Trophoblast cell (in vitro differentiated cells and primary cell): ENCODE measurements at regions not wholly inside any gene's neighbourhood (a gene's known extent, or its start where the extent isn't known, plus 50 kb on each side); places are given as distances from the start of the nearest gene placed in this dataset.

ENCODE experiments used
- DNase-seq, 2 donors: peaks; one replicate each; pipeline ENCODE4 v3.0.0-alpha.2; 2016
- H2AFZ ChIP-seq: 2 replicates; pipeline ENCODE4 v1.6.1; 2013; ENCODE audit warnings: low read length, moderate library complexity, mild to moderate bottlenecking; ENCODE audit not compliant: insufficient read depth, poor library complexity
- H2AK5ac ChIP-seq: 2 replicates; pipeline ENCODE4 v1.6.1; 2013; ENCODE audit warnings: mild to moderate bottlenecking, low read length
- H2BK120ac ChIP-seq: 2 replicates; pipeline ENCODE4 v1.6.1; 2013; ENCODE audit warnings: low read length, mild to moderate bottlenecking, moderate library complexity; ENCODE audit not compliant: insufficient read depth, poor library complexity
- H2BK12ac ChIP-seq: 2 replicates; pipeline ENCODE4 v1.6.1; 2013; ENCODE audit warnings: mild to moderate bottlenecking, low read length, moderate library complexity
- H2BK5ac ChIP-seq: 2 replicates; pipeline ENCODE4 v1.6.1; 2013; ENCODE audit warnings: low read length, low read depth, moderate library complexity, mild to moderate bottlenecking; ENCODE audit not compliant: poor library complexity
- H3K14ac ChIP-seq: 2 replicates; pipeline ENCODE4 v1.6.1; 2013; ENCODE audit warnings: mild to moderate bottlenecking, low read length
- H3K18ac ChIP-seq: 2 replicates; pipeline ENCODE4 v1.6.1; 2013; ENCODE audit warnings: mild to moderate bottlenecking, low read length
- H3K23ac ChIP-seq: 2 replicates; pipeline ENCODE4 v1.6.1; 2013; ENCODE audit warnings: low read length
- H3K27ac ChIP-seq: 2 replicates; pipeline ENCODE4 v1.5.1; 2013; ENCODE audit warnings: low read depth, mild to moderate bottlenecking, inconsistent platforms, low read length, moderate library complexity
- H3K27me3 ChIP-seq: 2 replicates; pipeline ENCODE4 v1.6.1; 2013; ENCODE audit warnings: inconsistent platforms, mild to moderate bottlenecking, low read length, moderate library complexity; ENCODE audit not compliant: insufficient read depth
- H3K36me3 ChIP-seq, 2 experiments: 1 replicate in 1 of 2; 2 replicates in 1 of 2; pipeline ENCODE4 v1.6.1; 2013; ENCODE audit warnings: low read length in 2 of 2, mild to moderate bottlenecking in 2 of 2, moderate library complexity in 1 of 2; ENCODE audit not compliant: insufficient read depth in 2 of 2, control insufficient read depth in 1 of 2
- H3K4ac ChIP-seq: 2 replicates; pipeline ENCODE4 v1.6.1; 2013; ENCODE audit warnings: low read depth, mild to moderate bottlenecking, low read length, moderate library complexity
- H3K4me1 ChIP-seq, 2 experiments: 1 replicate in 1 of 2; 2 replicates in 1 of 2; pipeline ENCODE4 v1.6.1; 2013; ENCODE audit warnings: low read length in 2 of 2, mild to moderate bottlenecking in 2 of 2, moderate library complexity in 1 of 2; ENCODE audit not compliant: insufficient read depth in 2 of 2, control insufficient read depth in 1 of 2
- H3K4me2 ChIP-seq: 2 replicates; pipeline ENCODE4 v1.6.1; 2013; ENCODE audit warnings: inconsistent platforms, mild to moderate bottlenecking, low read length, moderate library complexity
- H3K4me3 ChIP-seq: 2 replicates; pipeline ENCODE4 v1.5.1; 2013; ENCODE audit warnings: mild to moderate bottlenecking, low read depth, low read length, inconsistent platforms
- H3K79me1 ChIP-seq: one replicate; pipeline ENCODE4 v1.6.1; 2013; ENCODE audit warnings: low read length
- H3K79me2 ChIP-seq: 2 replicates; pipeline ENCODE4 v1.6.1; 2013; ENCODE audit warnings: low read length, mild to moderate bottlenecking; ENCODE audit not compliant: control insufficient read depth, insufficient read depth, poor library complexity
- H3K9ac ChIP-seq: 2 replicates; pipeline ENCODE4 v1.6.1; 2013; ENCODE audit warnings: mild to moderate bottlenecking, low read length
- H3K9me3 ChIP-seq: 2 replicates; pipeline ENCODE4 v1.6.1; 2013; ENCODE audit warnings: low read depth, mild to moderate bottlenecking, control low read depth, inconsistent platforms, low read length; ENCODE audit not compliant: insufficient read depth
- H4K12ac ChIP-seq: 2 replicates; pipeline ENCODE4 v1.6.1; 2013; ENCODE audit warnings: low read depth, mild to moderate bottlenecking, low read length, moderate library complexity
- H4K8ac ChIP-seq: 2 replicates; pipeline ENCODE4 v1.6.1; 2013; ENCODE audit warnings: low read depth, mild to moderate bottlenecking, low read length, moderate library complexity
- H4K91ac ChIP-seq: one replicate; pipeline ENCODE4 v1.6.1; 2013; ENCODE audit warnings: low read depth, mild to moderate bottlenecking, low read length, moderate library complexity
- WGBS: extraction: QIAGEN DNeasy Blood & Tissue Kit; methylation state at CpG from one replicate; pipeline ENCODE4 v1.1.7; 2013; ENCODE audit warnings: missing lambda C conversion rate; ENCODE audit not compliant: insufficient read length, insufficient coverage; ENCODE audit errors: extremely low coverage; 5-methylcytosine and 5-hydroxymethylcytosine counted together

DNA sequence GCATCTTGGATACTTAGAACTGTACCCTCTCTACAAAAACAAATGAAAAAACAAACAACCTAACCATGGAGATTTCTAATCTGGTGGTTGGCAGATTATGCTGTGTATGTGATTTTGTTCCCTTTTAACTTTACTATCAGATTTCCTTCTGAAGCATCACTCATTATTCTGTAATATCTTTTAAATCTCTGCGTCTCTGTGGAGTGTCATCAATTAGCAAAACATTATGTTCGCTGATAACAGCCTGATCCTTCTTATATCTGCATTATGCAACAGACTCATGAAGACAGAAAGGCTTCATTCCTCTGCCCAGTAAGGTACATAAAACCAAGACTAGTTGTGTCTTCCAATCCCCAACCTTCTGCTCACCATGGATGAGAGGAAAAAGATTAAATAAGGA is 110.3 kb upstream of the PDE5A start:
- Histone ChIP-seq H3K36me3 (no peaks in the 10 kb centered on the region), H2BK120ac (no peak overlapping the region), H2AFZ (no peak overlapping the region), H3K79me1 (no peaks in the 10 kb centered on the region), H3K18ac (no peak overlapping the region), H3K27me3 (no peaks in the 10 kb centered on the region), H3K14ac (no peak overlapping the region), H3K4ac (no peak overlapping the region), H4K8ac (no peak overlapping the region), H4K91ac (no peak overlapping the region), H3K4me2 (no peak overlapping the region), H3K27ac (no peak overlapping the region), H2BK12ac (no peak overlapping the region), H2BK5ac (no peak overlapping the region), H3K9me3 (no peaks in the 10 kb centered on the region), H3K4me1 (no peaks in the 10 kb centered on the region), H4K12ac (no peak overlapping the region), H3K9ac (no peak overlapping the region), H3K23ac (no peak overlapping the region), H2AK5ac (no peak overlapping the region), H3K4me3 (no peak overlapping the region), H3K79me2 (no peaks in the 10 kb centered on the region)
- DNase-seq = no peak
- WGBS = no CpG with 5 or more reads among the region's 2 CpGs

DNA sequence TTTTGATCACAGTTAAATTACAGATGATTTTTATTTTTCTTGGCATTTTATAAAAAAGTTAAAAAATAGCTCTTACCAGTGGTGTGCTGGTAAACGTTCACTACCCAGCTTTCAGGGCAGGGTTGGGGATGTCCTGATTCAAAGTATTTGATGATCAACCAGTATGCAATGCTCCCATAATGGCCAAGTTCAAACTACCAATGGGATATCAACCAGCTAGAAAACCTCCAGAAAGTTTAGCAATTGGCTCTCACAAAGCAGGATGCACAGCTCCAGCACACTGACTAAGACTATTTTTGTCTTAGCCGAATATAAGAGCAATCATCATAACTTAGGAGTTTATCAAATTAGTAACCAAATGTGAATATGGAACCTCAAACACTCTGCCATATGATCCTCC is 108.0 kb upstream of the PDE5A start:
- Histone ChIP-seq H4K12ac (no peak overlapping the region), H3K4me3 (no peak overlapping the region), H3K9ac (no peak overlapping the region), H3K14ac (no peak overlapping the region), H3K18ac (no peak overlapping the region), H3K9me3 (no peaks in the 10 kb centered on the region), H3K79me2 (no peaks in the 10 kb centered on the region), H3K79me1 (no peaks in the 10 kb centered on the region), H3K23ac (no peak overlapping the region), H3K36me3 (no peaks in the 10 kb centered on the region), H2AK5ac (no peak overlapping the region), H3K27ac (no peak overlapping the region), H2BK120ac (no peak overlapping the region), H3K4ac (no peak overlapping the region), H4K8ac (no peak overlapping the region), H4K91ac (no peak overlapping the region), H2BK12ac (no peak overlapping the region), H2BK5ac (no peak overlapping the region), H3K4me1 (no peaks in the 10 kb centered on the region), H3K4me2 (no peak overlapping the region), H3K27me3 (no peaks in the 10 kb centered on the region), H2AFZ (no peak overlapping the region)
- no peak for DNase-seq
- no CpG with 5 or more reads among the region's 2 CpGs for WGBS

DNA sequence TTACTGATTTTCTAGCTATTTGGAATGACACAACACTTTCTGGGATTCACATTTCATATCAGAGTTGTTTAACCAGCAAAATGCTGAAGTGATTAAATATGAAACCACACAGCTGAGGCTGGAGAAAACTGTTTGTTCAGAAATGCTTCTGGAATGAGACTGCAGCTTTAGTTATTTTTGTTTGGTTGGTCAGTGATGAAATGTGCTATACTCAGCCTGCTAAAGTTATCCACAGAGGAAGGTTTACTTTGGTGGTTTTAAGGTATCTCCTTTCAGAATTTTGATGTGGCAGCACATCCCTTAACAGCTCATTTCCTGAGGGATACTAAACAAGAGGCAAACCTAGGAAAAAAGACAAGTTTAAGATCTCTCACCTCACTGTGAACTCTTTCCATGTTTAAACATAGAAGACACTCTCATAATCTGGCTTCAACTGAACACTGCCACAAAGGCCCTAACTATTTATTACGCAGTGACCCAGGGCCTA is 106.6 kb upstream of the PDE5A start:
- H3K36me3 ChIP-seq = no peaks in the 10 kb centered on the region

DNA sequence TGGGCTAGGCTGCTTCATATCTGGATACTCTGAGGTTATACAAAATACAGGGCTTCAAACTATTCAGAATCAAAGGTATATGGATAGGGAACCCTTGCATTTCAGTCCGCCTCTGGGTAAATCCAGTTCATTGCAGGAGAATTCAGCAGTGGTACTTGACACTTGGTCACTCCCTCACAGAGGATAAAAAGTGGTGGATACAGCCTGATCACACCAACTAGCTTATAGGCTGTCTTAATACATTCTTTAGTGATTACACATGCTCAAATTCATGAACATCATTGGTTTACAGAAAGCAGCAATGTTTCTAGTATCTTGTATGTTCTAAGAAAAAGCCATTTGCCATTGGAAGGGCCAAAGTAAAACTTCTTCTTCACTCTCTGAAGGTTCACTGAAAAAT is 104.8 kb upstream of the PDE5A start:
- no peaks in the 10 kb centered on the region for H3K4me1 ChIP-seq
- H2AK5ac ChIP-seq = no peak overlapping the region
- no peak overlapping the region for H3K18ac ChIP-seq
- no peak overlapping the region for H2BK120ac ChIP-seq
- no peak overlapping the region for H2AFZ ChIP-seq
- no peak overlapping the region for H3K9ac ChIP-seq
- H3K79me2 ChIP-seq = no peaks in the 10 kb centered on the region
- no peaks in the 10 kb centered on the region for H3K79me1 ChIP-seq
- no peak overlapping the region for H2BK12ac ChIP-seq
- no peak overlapping the region for H4K12ac ChIP-seq
- no peak overlapping the region for H3K14ac ChIP-seq
- H3K4ac ChIP-seq = no peak overlapping the region
- DNase-seq = no peak
- H3K27ac ChIP-seq = no peak overlapping the region
- no CpG with 5 or more reads among the region's 1 CpG for WGBS
- no peaks in the 10 kb centered on the region for H3K27me3 ChIP-seq
- H3K9me3 ChIP-seq = no peaks in the 10 kb centered on the region
- H3K4me3 ChIP-seq = no peak overlapping the region
- no peak overlapping the region for H3K4me2 ChIP-seq
- H2BK5ac ChIP-seq = no peak overlapping the region
- no peak overlapping the region for H4K8ac ChIP-seq
- H3K23ac ChIP-seq = no peak overlapping the region
- no peak overlapping the region for H4K91ac ChIP-seq
- H3K36me3 ChIP-seq = no peaks in the 10 kb centered on the region

More for the DNA sequence above, 106.6 kb upstream of the PDE5A start:
- no peaks in the 10 kb centered on the region for H3K9me3 ChIP-seq
- no peak overlapping the region for H2AFZ ChIP-seq
- no peak overlapping the region for H2BK120ac ChIP-seq
- no peak overlapping the region for H4K91ac ChIP-seq
- H3K18ac ChIP-seq = no peak overlapping the region
- no peak overlapping the region for H3K4me3 ChIP-seq
- no peak overlapping the region for H2BK12ac ChIP-seq
- no peaks in the 10 kb centered on the region for H3K27me3 ChIP-seq
- no peak overlapping the region for H3K14ac ChIP-seq
- no peaks in the 10 kb centered on the region for H3K79me2 ChIP-seq
- H3K9ac ChIP-seq = no peak overlapping the region
- H3K4ac ChIP-seq = no peak overlapping the region
- H3K23ac ChIP-seq = no peak overlapping the region
- no peak overlapping the region for H3K27ac ChIP-seq
- DNase-seq = no peak
- H3K4me2 ChIP-seq = no peak overlapping the region
- no peak overlapping the region for H2BK5ac ChIP-seq
- H4K8ac ChIP-seq = no peak overlapping the region
- no peak overlapping the region for H2AK5ac ChIP-seq
- no peak overlapping the region for H4K12ac ChIP-seq
- WGBS = no CpG with 5 or more reads among the region's 1 CpG
- H3K4me1 ChIP-seq = no peaks in the 10 kb centered on the region
- no peaks in the 10 kb centered on the region for H3K79me1 ChIP-seq
